K562 (cell line): ENCODE measurements at regions not wholly inside any gene's neighbourhood (a gene's known extent, or its start where the extent isn't known, plus 50 kb on each side); places are given as distances from the start of the nearest gene placed in this dataset.
"Not testable (repeated sequence)": the region's sequence is repeated elsewhere in the genome, so short reads cannot be mapped to it uniquely, and the experiment has no call there.

Experiments
- ATAC-seq: fragments of 200-7000 bp; cut with Tn5 transposase; 3 replicates; pipeline ENCODE4 v1.9.1; 2020; ENCODE audit warnings: moderate library complexity
- BruUV-seq: library from RNA; stranded (reverse); fragments of 400-500 nt; replicated peaks from 2 replicates; lab custom pipeline; 2021; lab: Mats Ljungman, UMichigan
- CTCF ChIA-PET: fragments of 300-600 bp; formaldehyde crosslinking; extraction: SDS; loops from one replicate; lab custom pipeline; 2021; ENCODE audit warnings: low intra/inter-chr PET ratio; lab: Yijun Ruan, JAX
- POLR2A ChIA-PET: fragments of 300-600, 350-650 bp; sonication (Branson Sonifier 250); formaldehyde crosslinking; extraction: SDS; loops from one replicate; lab custom pipeline; 2021; ENCODE audit warnings: antibody characterized with exemption, inconsistent platforms; lab: Yijun Ruan, JAX
- DNase-seq, 4 experiments: peaks; one replicate each; pipeline versions ENCODE4 v3.0.0 to v3.0.0-alpha.2; 2011 to 2018; ENCODE audit warnings: low spot score in 3 of 4, mixed read lengths in 3 of 4; ENCODE audit errors: extremely low read depth in 1 of 4
- FAIRE-seq: peaks from 2 replicates; lab custom pipeline; 2011; peaks lifted over from hg19 to GRCh38; lab: Jason Lieb, UNC
- H2AFZ ChIP-seq: 2 replicates; pipeline ENCODE4 v1.6.0; 2011; ENCODE audit warnings: low read depth, low read length, control low read depth, inconsistent platforms
- H3K27ac ChIP-seq: fragments of 200-600 bp; 3 replicates; pipeline ENCODE4 v1.8.0; 2011; ENCODE audit warnings: low read depth, mild to moderate bottlenecking, control low read depth, inconsistent platforms, low read length, moderate library complexity, mixed read lengths; ENCODE audit errors: extremely low read depth
- H3K27me3 ChIP-seq, 2 experiments: fragments of 300-600 bp in 1 of 2; 2 replicates in 1 of 2; 3 replicates in 1 of 2; pipeline versions ENCODE4 v1.6.0 to v1.8.0; 2011; ENCODE audit warnings: inconsistent platforms in 2 of 2, low read length in 2 of 2, mild to moderate bottlenecking in 1 of 2, mixed read lengths in 1 of 2, moderate library complexity in 1 of 2; ENCODE audit not compliant: control insufficient read depth in 2 of 2, insufficient read depth in 2 of 2
- H3K36me3 ChIP-seq: fragments of 300-600 bp; 3 replicates; pipeline ENCODE4 v1.8.0; 2011; ENCODE audit warnings: mild to moderate bottlenecking, low read length, inconsistent platforms; ENCODE audit not compliant: control insufficient read depth, insufficient read depth
- H3K4me1 ChIP-seq, 2 experiments: fragments of 200-600 bp in 1 of 2; replicated peaks in 1 of 2; 2 replicates in 1 of 2; 3 replicates in 1 of 2; pipeline versions ENCODE4 v1.5.1 to v1.8.0; 2011; ENCODE audit warnings: inconsistent platforms in 2 of 2, low read length in 2 of 2, mild to moderate bottlenecking in 1 of 2, mixed read lengths in 1 of 2, moderate library complexity in 1 of 2; ENCODE audit not compliant: control insufficient read depth in 2 of 2, insufficient read depth in 2 of 2
- H3K4me2 ChIP-seq: 2 replicates; pipeline ENCODE4 v1.6.1; 2011; ENCODE audit warnings: low read length, control low read depth, inconsistent platforms, mixed read lengths; ENCODE audit not compliant: insufficient read depth
- H3K4me3 ChIP-seq: fragments of 200-600 bp; sonication (generic), shearing (Covaris generic); 2 replicates; pipeline ENCODE4 v1.5.1; 2016; ENCODE audit warnings: control low read depth, inconsistent platforms
- H3K79me2 ChIP-seq: fragments of 200-600 bp; 3 replicates; pipeline ENCODE4 v1.8.0; 2011; ENCODE audit warnings: low read length, inconsistent platforms; ENCODE audit not compliant: control insufficient read depth, insufficient read depth
- H3K9ac ChIP-seq, 2 experiments: 2 replicates each; pipeline versions ENCODE4 v1.6.0 to v1.6.1; 2011; ENCODE audit warnings: low read depth in 2 of 2, low read length in 2 of 2, control low read depth in 1 of 2, inconsistent platforms in 1 of 2, mild to moderate bottlenecking in 1 of 2, mixed read lengths in 1 of 2; ENCODE audit not compliant: insufficient read depth in 1 of 2
- H3K9me1 ChIP-seq: one replicate; pipeline ENCODE4 v1.6.0; 2011; ENCODE audit warnings: inconsistent platforms, mild to moderate bottlenecking, low read length, moderate library complexity; ENCODE audit not compliant: control insufficient read depth, insufficient read depth
- H3K9me3 ChIP-seq: replicated peaks from 2 replicates; pipeline ENCODE4 v1.5.1; 2011; ENCODE audit warnings: low read depth, low read length, inconsistent platforms; ENCODE audit not compliant: control insufficient read depth, insufficient read depth
- H4K20me1 ChIP-seq: replicated peaks from 2 replicates; pipeline ENCODE4 v1.6.1; 2011; ENCODE audit warnings: low read length, inconsistent platforms, mixed read lengths; ENCODE audit not compliant: control insufficient read depth, insufficient read depth
- WGBS: fragments of 100-300 bp; shearing (Covaris generic); methylation state at CpG from one replicate; pipeline ENCODE4 v1.1.6; 2016; ENCODE audit warnings: low coverage, mixed read lengths; ENCODE audit not compliant: insufficient coverage; ENCODE audit errors: missing lambda C conversion rate; 5-methylcytosine and 5-hydroxymethylcytosine counted together
- in situ Hi-C: fragments of 300-500 bp; cut with MboI; formaldehyde crosslinking; loops from 4 replicates; pipeline ENCODE4 v1.15.0; 2018; ENCODE audit warnings: inconsistent platforms, mixed read lengths
- intact Hi-C: fragments of 100-400 bp; cut with micrococcal nuclease; formaldehyde crosslinking; loops from 2 replicates; pipeline ENCODE4 v1.14.2; 2022

- H3K27me3 ChIP-seq, H3K4me3 ChIP-seq, FAIRE-seq, H3K9me3 ChIP-seq, intact Hi-C loops, H3K9me1 ChIP-seq, H4K20me1 ChIP-seq, H2AFZ ChIP-seq, H3K4me1 ChIP-seq, H3K36me3 ChIP-seq, CTCF ChIA-PET, in situ Hi-C loops, DNase-seq, POLR2A ChIA-PET, H3K4me2 ChIP-seq, ATAC-seq, BruUV-seq: not testable (repeated sequence)
- WGBS, result 58% methylated on average over 5 of the region's 7 CpGs
- Histone ChIP-seq H3K9ac (peak overlapping the region in 1 of 2 experiments; percentile 28; a peak in 2 of 4 replicates), H3K27ac (peak overlapping the region; percentile 10; the same call in 1 of the 3 replicates), H3K79me2 (peaks cover 48% of the 10 kb centered on the region)
Observed at GRCh38 chr2:87518066-87518465, 229.8 kb upstream of the PLGLB2 start.

- H3K9me3 ChIP-seq, H3K27ac ChIP-seq, CTCF ChIA-PET, DNase-seq, H2AFZ ChIP-seq, H3K9me1 ChIP-seq, H3K27me3 ChIP-seq, H3K4me2 ChIP-seq, BruUV-seq, POLR2A ChIA-PET, H4K20me1 ChIP-seq, ATAC-seq, H3K4me1 ChIP-seq, H3K9ac ChIP-seq, intact Hi-C loops, H3K36me3 ChIP-seq, in situ Hi-C loops, FAIRE-seq, H3K4me3 ChIP-seq: not testable (repeated sequence)
- H3K79me2 ChIP-seq, result peaks cover 48% of the 10 kb centered on the region
- 75% methylated on average over 7 of the region's 8 CpGs for WGBS
Observed at GRCh38 chr2:87518547-87518946, 229.3 kb upstream of the PLGLB2 start.

GRCh38 chr2:87519158-87520011, 228.5 kb upstream of the PLGLB2 start:
- H3K79me2 ChIP-seq, result peaks cover 48% of the 10 kb centered on the region
- H2AFZ ChIP-seq, intact Hi-C loops, BruUV-seq, H3K27ac ChIP-seq, H3K9ac ChIP-seq, H3K4me3 ChIP-seq, H3K4me2 ChIP-seq, H3K9me3 ChIP-seq, H3K36me3 ChIP-seq, FAIRE-seq, ATAC-seq, H3K27me3 ChIP-seq, H4K20me1 ChIP-seq, CTCF ChIA-PET, DNase-seq, H3K9me1 ChIP-seq, in situ Hi-C loops, POLR2A ChIA-PET, H3K4me1 ChIP-seq: not testable (repeated sequence)
- WGBS, result 15% methylated on average over 3 of the region's 8 CpGs

GRCh38 chr2:87521057-87521456, 226.8 kb upstream of the PLGLB2 start:
- intact Hi-C loops, in situ Hi-C loops, ATAC-seq, H3K36me3 ChIP-seq, CTCF ChIA-PET, POLR2A ChIA-PET, H4K20me1 ChIP-seq, H2AFZ ChIP-seq, BruUV-seq, FAIRE-seq, H3K9me3 ChIP-seq, H3K4me1 ChIP-seq, H3K9me1 ChIP-seq, H3K9ac ChIP-seq, DNase-seq, H3K4me3 ChIP-seq, H3K4me2 ChIP-seq, H3K27ac ChIP-seq, H3K27me3 ChIP-seq: not testable (repeated sequence)
- H3K79me2 ChIP-seq, result peaks cover 41% of the 10 kb centered on the region
- WGBS, result 92% methylated on average over 9 of the region's 10 CpGs
